ENCODE measurements at regions not wholly inside any gene's neighbourhood (a gene's known extent, or its start where the extent isn't known, plus 50 kb on each side); places are given as distances from the start of the nearest gene placed in this dataset.

GRCh38 chr16:64543031-64543430 lies 578.8 kb downstream of the CDH11 start:
- H3K9me3 ChIP-seq (ENCODE audit: low read depth, low read length), result no peaks in the 10 kb centered on the region
- H3K79me2 ChIP-seq (ENCODE audit: insufficient read depth, low read length), result no peaks in the 10 kb centered on the region
- H3K27ac ChIP-seq (ENCODE audit: low read depth, low read length), result no peak overlapping the region
- no peak overlapping the region for H3K4me2 ChIP-seq (ENCODE audit: insufficient read depth, low read length)
- no peak overlapping the region for H3K4me3 ChIP-seq (ENCODE audit: insufficient read depth, low read length)
- no peaks in the 10 kb centered on the region for H3K27me3 ChIP-seq (ENCODE audit: insufficient read depth, low read length)
- H3K4me1 ChIP-seq (ENCODE audit: insufficient read depth, low read length), result no peaks in the 10 kb centered on the region
- H2AFZ ChIP-seq (ENCODE audit: low read length), result no peak overlapping the region
- no peaks in the 10 kb centered on the region for H3K36me3 ChIP-seq (ENCODE audit: insufficient read depth, low read length)
- no peak for TF ChIP-seq CTCF (IDR thresholded peaks at IDR 0.05; ENCODE audit: extremely low read depth, low read depth, low read length)
- DNase-seq (ENCODE audit: insufficient read length, low spot score, missing footprints), result no peak
- H4K20me1 ChIP-seq (ENCODE audit: insufficient read depth, low read length), result no peaks in the 10 kb centered on the region

GRCh38 chr16:64542152-64542551 lies 579.7 kb downstream of the CDH11 start:
- Histone ChIP-seq H3K79me2 (ENCODE audit: insufficient read depth, low read length) (no peaks in the 10 kb centered on the region), H3K36me3 (ENCODE audit: insufficient read depth, low read length) (no peaks in the 10 kb centered on the region), H3K4me3 (ENCODE audit: insufficient read depth, low read length) (no peak overlapping the region), H2AFZ (ENCODE audit: low read length) (no peak overlapping the region), H3K27ac (ENCODE audit: low read depth, low read length) (no peak overlapping the region), H4K20me1 (ENCODE audit: insufficient read depth, low read length) (no peaks in the 10 kb centered on the region), H3K4me2 (ENCODE audit: insufficient read depth, low read length) (no peak overlapping the region), H3K27me3 (ENCODE audit: insufficient read depth, low read length) (no peaks in the 10 kb centered on the region), H3K9me3 (ENCODE audit: low read depth, low read length) (no peaks in the 10 kb centered on the region), H3K4me1 (ENCODE audit: insufficient read depth, low read length) (no peaks in the 10 kb centered on the region)
- no peak for TF ChIP-seq CTCF (IDR thresholded peaks at IDR 0.05; ENCODE audit: extremely low read depth, low read depth, low read length)
- DNase-seq (ENCODE audit: insufficient read length, low spot score, missing footprints), result no peak

- Histone ChIP-seq H3K4me1 (ENCODE audit: insufficient read depth, low read length) (no peaks in the 10 kb centered on the region), H3K4me3 (ENCODE audit: insufficient read depth, low read length) (no peak overlapping the region), H3K4me2 (ENCODE audit: insufficient read depth, low read length) (no peak overlapping the region), H3K36me3 (ENCODE audit: insufficient read depth, low read length) (no peaks in the 10 kb centered on the region), H3K79me2 (ENCODE audit: insufficient read depth, low read length) (no peaks in the 10 kb centered on the region), H4K20me1 (ENCODE audit: insufficient read depth, low read length) (no peaks in the 10 kb centered on the region), H3K9me3 (ENCODE audit: low read depth, low read length) (no peaks in the 10 kb centered on the region), H2AFZ (ENCODE audit: low read length) (no peak overlapping the region), H3K27me3 (ENCODE audit: insufficient read depth, low read length) (no peaks in the 10 kb centered on the region), H3K27ac (ENCODE audit: low read depth, low read length) (no peak overlapping the region)
- DNase-seq (ENCODE audit: insufficient read length, low spot score, missing footprints), result no peak
- TF ChIP-seq CTCF (IDR thresholded peaks at IDR 0.05; ENCODE audit: extremely low read depth, low read depth, low read length), result no peak
Measured at GRCh38 chr16:64541621-64542020, 580.2 kb downstream of the CDH11 start.

- H3K4me2 ChIP-seq (ENCODE audit: insufficient read depth, low read length), result no peak overlapping the region
- no peak overlapping the region for H2AFZ ChIP-seq (ENCODE audit: low read length)
- no peak for DNase-seq (ENCODE audit: insufficient read length, low spot score, missing footprints)
- no peaks in the 10 kb centered on the region for H4K20me1 ChIP-seq (ENCODE audit: insufficient read depth, low read length)
- no peaks in the 10 kb centered on the region for H3K9me3 ChIP-seq (ENCODE audit: low read depth, low read length)
- H3K36me3 ChIP-seq (ENCODE audit: insufficient read depth, low read length), result no peaks in the 10 kb centered on the region
- no peaks in the 10 kb centered on the region for H3K79me2 ChIP-seq (ENCODE audit: insufficient read depth, low read length)
- no peaks in the 10 kb centered on the region for H3K27me3 ChIP-seq (ENCODE audit: insufficient read depth, low read length)
- TF ChIP-seq CTCF (IDR thresholded peaks at IDR 0.05; ENCODE audit: extremely low read depth, low read depth, low read length), result no peak
- no peak overlapping the region for H3K27ac ChIP-seq (ENCODE audit: low read depth, low read length)
- H3K4me3 ChIP-seq (ENCODE audit: insufficient read depth, low read length), result no peak overlapping the region
- no peaks in the 10 kb centered on the region for H3K4me1 ChIP-seq (ENCODE audit: insufficient read depth, low read length)
Measured at GRCh38 chr16:64540434-64540833, 581.4 kb downstream of the CDH11 start.

Data from osteoblast (primary cell).